CD4-positive, CD25-positive, alpha-beta regulatory T cell (primary cell): ENCODE measurements at regions not wholly inside any gene's neighbourhood (a gene's known extent, or its start where the extent isn't known, plus 50 kb on each side); places are given as distances from the start of the nearest gene placed in this dataset.

Experiments
- ATAC-seq, 2 donors: fragments of 150-1000 bp; cut with Tn5 transposase; one replicate each; pipeline ENCODE4 v1.10.0; 2021; ENCODE audit warnings: low read depth in 2 of 2, moderate number of reproducible peaks in 2 of 2, moderate library complexity in 1 of 2
- DNase-seq, 3 donors: peaks; one replicate each; pipeline versions ENCODE4 v3.0.0 to v3.0.0-alpha.2; 2012 to 2022; ENCODE audit warnings: mixed read lengths in 1 of 3
- H3K27ac ChIP-seq: one replicate; pipeline ENCODE4 v1.7.0; 2013; ENCODE audit warnings: mild to moderate bottlenecking, low read length; ENCODE audit not compliant: insufficient read depth, poor library complexity, severe bottlenecking
- H3K27me3 ChIP-seq: one replicate; pipeline ENCODE4 v1.7.0; 2013; ENCODE audit warnings: low read length; ENCODE audit not compliant: control insufficient read depth, insufficient read depth
- H3K36me3 ChIP-seq: one replicate; pipeline ENCODE4 v1.7.0; 2013; ENCODE audit warnings: mild to moderate bottlenecking, low read length, moderate library complexity; ENCODE audit not compliant: control insufficient read depth, insufficient read depth
- H3K4me1 ChIP-seq: 2 replicates; pipeline ENCODE4 v1.7.0; 2013; ENCODE audit warnings: mild to moderate bottlenecking, low read length; ENCODE audit not compliant: insufficient read depth, control insufficient read depth, poor library complexity, severe bottlenecking
- H3K4me3 ChIP-seq: one replicate; pipeline ENCODE4 v1.7.0; 2013; ENCODE audit warnings: low read depth, mild to moderate bottlenecking, low read length, moderate library complexity
- H3K9me3 ChIP-seq, 2 experiments: 1 replicate in 1 of 2; 2 replicates in 1 of 2; pipeline ENCODE4 v1.7.0; 2013; ENCODE audit warnings: low read length in 2 of 2, mild to moderate bottlenecking in 1 of 2, moderate library complexity in 1 of 2; ENCODE audit not compliant: control insufficient read depth in 2 of 2
- H3K27ac Mint-ChIP-seq, 3 donors: one replicate each; pipeline ENCODE4 v1.8.0; 2020 to 2022; ENCODE audit warnings: mild to moderate bottlenecking in 3 of 3, mixed read lengths in 3 of 3, moderate library complexity in 2 of 3
- H3K27me3 Mint-ChIP-seq: one replicate; pipeline ENCODE4 v1.8.0; 2022; ENCODE audit warnings: mild to moderate bottlenecking, mixed read lengths
- H3K36me3 Mint-ChIP-seq: one replicate; pipeline ENCODE4 v1.8.0; 2020; ENCODE audit warnings: mixed read lengths
- H3K4me1 Mint-ChIP-seq, 4 donors: one replicate each; pipeline ENCODE4 v1.8.0; 2020 to 2022; ENCODE audit warnings: mixed read lengths in 4 of 4, mild to moderate bottlenecking in 1 of 4
- H3K4me3 Mint-ChIP-seq, 4 donors: one replicate each; pipeline ENCODE4 v1.8.0; 2020 to 2022; ENCODE audit warnings: mild to moderate bottlenecking in 4 of 4, mixed read lengths in 4 of 4, moderate library complexity in 3 of 4
- H3K9me3 Mint-ChIP-seq, 7 donors: one replicate each; pipeline ENCODE4 v1.8.0; 2020 to 2022; ENCODE audit warnings: mixed read lengths in 7 of 7, mild to moderate bottlenecking in 3 of 7, moderate library complexity in 2 of 7

GRCh38 chr1:4407851-4408250 lies 246.6 kb upstream of the AJAP1 start:
- no peak for ATAC-seq
- H3K4me1 Mint-ChIP-seq, result no peaks in the 10 kb centered on the region
- no peaks in the 10 kb centered on the region for H3K4me1 ChIP-seq
- no peaks in the 10 kb centered on the region for H3K36me3 Mint-ChIP-seq
- peaks cover 4% of the 10 kb centered on the region for H3K27me3 Mint-ChIP-seq
- no peaks in the 10 kb centered on the region for H3K9me3 ChIP-seq
- no peaks in the 10 kb centered on the region for H3K36me3 ChIP-seq
- no peak overlapping the region for H3K4me3 Mint-ChIP-seq
- no peak for DNase-seq
- peaks cover 0 to 2% (median 0%) of the 10 kb centered on the region in 7 donors for H3K9me3 Mint-ChIP-seq
- H3K27ac ChIP-seq, result no peak overlapping the region
- no peaks in the 10 kb centered on the region for H3K27me3 ChIP-seq
- H3K27ac Mint-ChIP-seq, result no peak overlapping the region
- no peak overlapping the region for H3K4me3 ChIP-seq

DNA sequence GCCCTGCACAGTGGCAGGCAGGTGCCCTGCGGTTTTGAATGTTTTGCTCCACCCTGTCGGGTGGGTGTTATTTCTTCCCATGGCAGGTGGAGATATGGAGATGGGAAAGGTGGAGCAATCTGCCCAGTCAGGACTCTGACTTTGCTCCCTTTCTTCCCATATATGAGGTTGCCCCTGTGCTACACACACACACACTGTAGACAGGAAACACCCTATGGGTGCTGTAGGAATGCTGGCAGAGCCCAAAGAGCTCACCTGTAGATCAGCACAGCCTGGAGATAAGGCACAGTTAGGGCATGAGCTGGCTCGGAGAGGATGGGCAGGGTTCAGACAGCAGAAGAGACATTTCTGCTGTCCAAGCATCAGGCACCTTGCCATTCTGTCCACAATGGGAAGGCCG lies 246.0 kb upstream of the AJAP1 start:
- H3K36me3 ChIP-seq, result no peaks in the 10 kb centered on the region
- H3K4me1 Mint-ChIP-seq, result no peaks in the 10 kb centered on the region
- H3K27me3 ChIP-seq, result no peaks in the 10 kb centered on the region
- ATAC-seq (no peak), DNase-seq (no peak)
- H3K27me3 Mint-ChIP-seq, result peaks cover 4% of the 10 kb centered on the region
- H3K4me3 ChIP-seq, result no peak overlapping the region
- H3K36me3 Mint-ChIP-seq, result no peaks in the 10 kb centered on the region
- no peaks in the 10 kb centered on the region for H3K4me1 ChIP-seq
- H3K9me3 ChIP-seq, result no peaks in the 10 kb centered on the region
- no peak overlapping the region for H3K27ac Mint-ChIP-seq
- H3K9me3 Mint-ChIP-seq, result peaks cover 0 to 2% (median 0%) of the 10 kb centered on the region in 7 donors
- no peak overlapping the region for H3K4me3 Mint-ChIP-seq
- H3K27ac ChIP-seq, result no peak overlapping the region

- no peak overlapping the region for H3K4me3 ChIP-seq
- DNase-seq (no peak), ATAC-seq (no peak)
- Mint-ChIP-seq H3K36me3 (no peaks in the 10 kb centered on the region), H3K9me3 (peaks cover 0 to 6% (median 2%) of the 10 kb centered on the region in 7 donors), H3K4me1 (no peaks in the 10 kb centered on the region), H3K27ac (no peak overlapping the region), H3K4me3 (no peak overlapping the region), H3K27me3 (peaks cover 4% of the 10 kb centered on the region)
- H3K9me3 ChIP-seq, result no peaks in the 10 kb centered on the region
- no peak overlapping the region for H3K27ac ChIP-seq
- H3K27me3 ChIP-seq, result no peaks in the 10 kb centered on the region
- H3K4me1 ChIP-seq, result no peaks in the 10 kb centered on the region
- no peaks in the 10 kb centered on the region for H3K36me3 ChIP-seq
Measured at GRCh38 chr1:4411862-4412261, 242.5 kb upstream of the AJAP1 start.

GRCh38 chr1:4415476-4415875 lies 238.9 kb upstream of the AJAP1 start:
- H3K4me1 ChIP-seq, result no peaks in the 10 kb centered on the region
- Mint-ChIP-seq H3K27ac (no peak overlapping the region), H3K9me3 (peaks cover 0 to 17% (median 4%) of the 10 kb centered on the region in 7 donors), H3K36me3 (no peaks in the 10 kb centered on the region), H3K4me3 (no peak overlapping the region), H3K27me3 (peaks cover 10% of the 10 kb centered on the region), H3K4me1 (no peaks in the 10 kb centered on the region)
- no peaks in the 10 kb centered on the region for H3K27me3 ChIP-seq
- H3K27ac ChIP-seq, result no peak overlapping the region
- no peaks in the 10 kb centered on the region for H3K36me3 ChIP-seq
- H3K4me3 ChIP-seq, result no peak overlapping the region
- DNase-seq, result no peak
- H3K9me3 ChIP-seq, result peaks cover 0 to 2% of the 10 kb centered on the region in 2 experiments
- ATAC-seq, result no peak

GRCh38 chr1:4416189-4416588 lies 238.2 kb upstream of the AJAP1 start:
- Histone ChIP-seq H3K9me3 (peaks cover 0 to 2% of the 10 kb centered on the region in 2 experiments), H3K4me3 (no peak overlapping the region), H3K27me3 (no peaks in the 10 kb centered on the region), H3K36me3 (no peaks in the 10 kb centered on the region), H3K27ac (no peak overlapping the region), H3K4me1 (no peaks in the 10 kb centered on the region)
- Mint-ChIP-seq H3K36me3 (no peaks in the 10 kb centered on the region), H3K27me3 (peaks cover 6% of the 10 kb centered on the region), H3K4me1 (no peaks in the 10 kb centered on the region), H3K4me3 (no peak overlapping the region), H3K27ac (no peak overlapping the region), H3K9me3 (peaks cover 0 to 19% (median 6%) of the 10 kb centered on the region in 7 donors)
- no peak for DNase-seq
- ATAC-seq, result no peak

DNA sequence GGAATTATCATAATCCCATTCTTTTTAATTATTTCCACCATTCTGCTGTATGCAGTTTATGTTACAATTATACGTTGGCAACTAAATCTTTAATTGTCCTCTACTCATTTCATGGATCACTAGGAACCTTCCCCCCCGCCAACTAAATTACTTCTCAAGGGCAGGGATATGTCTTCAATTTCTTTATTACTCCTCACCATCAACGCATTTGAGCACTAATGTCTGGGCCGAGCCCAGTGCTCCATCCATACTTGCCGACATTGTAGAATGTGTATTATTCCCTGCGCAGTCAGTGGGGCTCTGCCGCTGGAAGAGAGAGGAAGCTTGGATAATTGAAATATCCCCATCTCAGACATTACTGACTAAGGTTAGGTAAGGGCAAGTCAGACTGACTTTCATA lies 236.4 kb upstream of the AJAP1 start:
- Mint-ChIP-seq H3K27ac (no peak overlapping the region), H3K4me1 (no peaks in the 10 kb centered on the region), H3K4me3 (no peak overlapping the region), H3K36me3 (no peaks in the 10 kb centered on the region), H3K27me3 (peaks cover 6% of the 10 kb centered on the region), H3K9me3 (peaks cover 0 to 19% (median 6%) of the 10 kb centered on the region in 7 donors)
- Histone ChIP-seq H3K4me1 (no peaks in the 10 kb centered on the region), H3K4me3 (no peak overlapping the region), H3K36me3 (no peaks in the 10 kb centered on the region), H3K27me3 (no peaks in the 10 kb centered on the region), H3K9me3 (peaks cover 0 to 2% of the 10 kb centered on the region in 2 experiments), H3K27ac (no peak overlapping the region)
- DNase-seq, result no peak
- no peak for ATAC-seq

- Histone ChIP-seq H3K4me3 (no peak overlapping the region), H3K9me3 (peaks cover 0 to 2% of the 10 kb centered on the region in 2 experiments), H3K4me1 (no peaks in the 10 kb centered on the region), H3K36me3 (no peaks in the 10 kb centered on the region), H3K27me3 (no peaks in the 10 kb centered on the region), H3K27ac (no peak overlapping the region)
- no peak overlapping the region for H3K4me3 Mint-ChIP-seq
- H3K9me3 Mint-ChIP-seq, result peaks cover 2 to 13% (median 6%) of the 10 kb centered on the region in 7 donors
- no peaks in the 10 kb centered on the region for H3K4me1 Mint-ChIP-seq
- DNase-seq (no peak), ATAC-seq (no peak)
- no peaks in the 10 kb centered on the region for H3K36me3 Mint-ChIP-seq
- H3K27ac Mint-ChIP-seq, result no peak overlapping the region
- H3K27me3 Mint-ChIP-seq, result peaks cover 6% of the 10 kb centered on the region
Measured at GRCh38 chr1:4421986-4422385, 232.4 kb upstream of the AJAP1 start.

- Histone ChIP-seq H3K27me3 (no peaks in the 10 kb centered on the region), H3K4me3 (no peak overlapping the region), H3K4me1 (no peaks in the 10 kb centered on the region), H3K36me3 (no peaks in the 10 kb centered on the region), H3K9me3 (peaks cover 0 to 2% of the 10 kb centered on the region in 2 experiments), H3K27ac (no peak overlapping the region)
- peaks cover 2 to 18% (median 6%) of the 10 kb centered on the region in 7 donors for H3K9me3 Mint-ChIP-seq
- H3K27ac Mint-ChIP-seq, result no peak overlapping the region
- H3K27me3 Mint-ChIP-seq, result peaks cover under 1% of the 10 kb centered on the region
- H3K4me3 Mint-ChIP-seq, result no peak overlapping the region
- H3K4me1 Mint-ChIP-seq, result no peaks in the 10 kb centered on the region
- no peak for DNase-seq
- ATAC-seq, result no peak
- H3K36me3 Mint-ChIP-seq, result no peaks in the 10 kb centered on the region
Measured at GRCh38 chr1:4422504-4423289, 231.7 kb upstream of the AJAP1 start.
